Esophagus mucosa (tissue), 1 donor: ENCODE measurements at regions not wholly inside any gene's neighbourhood (a gene's known extent, or its start where the extent isn't known, plus 50 kb on each side); places are given as distances from the start of the nearest gene placed in this dataset.
"Not testable (repeated sequence)": the region's sequence is repeated elsewhere in the genome, so short reads cannot be mapped to it uniquely, and the experiment has no call there.

ENCODE experiments used
- ATAC-seq: fragments of 200-7000 bp; cut with Tn5 transposase; one replicate; pipeline ENCODE4 v1.9.1; 2020
- donor health status: DM: yes; HTN: yes; CAD: no.

GRCh38 chrX:134311994-134312393, 61.1 kb upstream of the PHF6 start:
- ATAC-seq = not testable (repeated sequence)

- ATAC-seq = no peak
Measured at GRCh38 chrX:134313418-134313817, 59.7 kb upstream of the PHF6 start.

GRCh38 chrX:134315866-134316265, 57.2 kb upstream of the PHF6 start:
- peak; percentile 99 for ATAC-seq
